ENCODE measurements at regions not wholly inside any gene's neighbourhood (a gene's known extent, or its start where the extent isn't known, plus 50 kb on each side); places are given as distances from the start of the nearest gene placed in this dataset.

- DNase-seq (ENCODE audit: low read depth in 4 of 4, low spot score in 3 of 4), result no peak
Measured at GRCh38 chr9:23615569-23615968, 210.5 kb downstream of the ELAVL2 start.

- DNase-seq (ENCODE audit: low read depth in 4 of 4, low spot score in 3 of 4), result no peak
Measured at GRCh38 chr9:23621188-23621587, 204.9 kb downstream of the ELAVL2 start.

- DNase-seq (ENCODE audit: low read depth in 4 of 4, low spot score in 3 of 4), result no peak
Measured at GRCh38 chr9:23621924-23622323, 204.1 kb downstream of the ELAVL2 start.

GRCh38 chr9:23622396-23622795, 203.6 kb downstream of the ELAVL2 start:
- no peak for DNase-seq (ENCODE audit: low read depth in 4 of 4, low spot score in 3 of 4)

- no peak for DNase-seq (ENCODE audit: low read depth in 4 of 4, low spot score in 3 of 4)
Measured at GRCh38 chr9:23630488-23630887, 195.6 kb downstream of the ELAVL2 start.

- no peak for DNase-seq (ENCODE audit: low read depth in 4 of 4, low spot score in 3 of 4)
Measured at GRCh38 chr9:23635276-23635675, 190.8 kb downstream of the ELAVL2 start.

GRCh38 chr9:23636199-23636598, 189.8 kb downstream of the ELAVL2 start:
- no peak for DNase-seq (ENCODE audit: low read depth in 4 of 4, low spot score in 3 of 4)

GRCh38 chr9:23638011-23638410, 188.0 kb downstream of the ELAVL2 start:
- no peak for DNase-seq (ENCODE audit: low read depth in 4 of 4, low spot score in 3 of 4)

GRCh38 chr9:23638837-23639426, 187.1 kb downstream of the ELAVL2 start:
- no peak for DNase-seq (ENCODE audit: low read depth in 4 of 4, low spot score in 3 of 4)

Measured in right renal pelvis (tissue), 4 donors.